ENCODE measurements at regions not wholly inside any gene's neighbourhood (a gene's known extent, or its start where the extent isn't known, plus 50 kb on each side); places are given as distances from the start of the nearest gene placed in this dataset.

DNA sequence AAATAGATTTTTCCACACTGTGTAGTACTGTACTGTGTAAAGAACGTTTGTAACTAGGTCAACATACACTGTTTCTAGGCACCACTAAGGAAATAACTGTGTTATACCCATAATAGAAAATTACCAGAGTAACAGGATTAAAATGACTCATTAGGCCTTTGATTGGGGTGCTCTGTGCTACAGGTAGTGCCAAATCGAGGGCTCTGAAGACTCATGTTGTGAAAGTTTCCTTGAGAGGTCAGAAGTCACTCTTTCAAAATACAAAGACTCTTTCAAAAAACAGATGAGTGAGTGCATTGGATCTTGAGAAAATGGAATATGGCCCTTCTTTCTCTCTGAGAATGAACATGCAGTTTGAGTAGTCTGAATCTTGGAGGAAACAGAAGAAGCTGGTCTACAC lies 143.0 kb downstream of the MRPL39 start:
- H3K4me2 ChIP-seq, result no peak overlapping the region
- no peak overlapping the region for H3K27ac ChIP-seq
- TF ChIP-seq PBX3 (IDR thresholded peaks at IDR 0.05) (no peak), FOSB (CRISPR knock-in tag; IDR thresholded peaks at IDR 0.05) (no peak), JUN (IDR thresholded peaks at IDR 0.05) (no peak)
- TF ChIP-seq, protein P1, sequence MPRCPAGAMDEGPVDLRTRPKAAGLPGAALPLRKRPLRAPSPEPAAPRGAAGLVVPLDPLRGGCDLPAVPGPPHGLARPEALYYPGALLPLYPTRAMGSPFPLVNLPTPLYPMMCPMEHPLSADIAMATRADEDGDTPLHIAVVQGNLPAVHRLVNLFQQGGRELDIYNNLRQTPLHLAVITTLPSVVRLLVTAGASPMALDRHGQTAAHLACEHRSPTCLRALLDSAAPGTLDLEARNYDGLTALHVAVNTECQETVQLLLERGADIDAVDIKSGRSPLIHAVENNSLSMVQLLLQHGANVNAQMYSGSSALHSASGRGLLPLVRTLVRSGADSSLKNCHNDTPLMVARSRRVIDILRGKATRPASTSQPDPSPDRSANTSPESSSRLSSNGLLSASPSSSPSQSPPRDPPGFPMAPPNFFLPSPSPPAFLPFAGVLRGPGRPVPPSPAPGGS (IDR thresholded peaks at IDR 0.05), result no peak
- no peak overlapping the region for H3K4me3 ChIP-seq
- H3K9me3 ChIP-seq, result no peaks in the 10 kb centered on the region
- FAIRE-seq (no peak), DNase-seq (ENCODE audit: low read depth in 1 of 2, low spot score in 1 of 2) (no peak), ATAC-seq (no peak)
- CTCF ChIA-PET, result no interaction called here
- POLR2A ChIA-PET, result no interaction called here
- no peaks in the 10 kb centered on the region for H3K4me1 ChIP-seq
- WGBS (ENCODE audit: missing lambda C conversion rate), result 0% methylated on average over 2 of the region's 2 CpGs

GRCh38 chr21:25462517-25462971 lies 144.7 kb downstream of the MRPL39 start:
- DNase-seq (ENCODE audit: low read depth in 1 of 2, low spot score in 1 of 2) (no peak), FAIRE-seq (no peak), ATAC-seq (no peak)
- no peaks in the 10 kb centered on the region for H3K4me1 ChIP-seq
- TF ChIP-seq ESRRA (IDR thresholded peaks at IDR 0.05; ENCODE audit: borderline replicate concordance, low read length) (no peak), CEBPB (IDR thresholded peaks at IDR 0.05) (no peak), GATA3 (IDR thresholded peaks at IDR 0.05; ENCODE audit: borderline replicate concordance) (no peak), RFX5 (IDR thresholded peaks at IDR 0.05) (no peak)
- H3K4me3 ChIP-seq, result no peak overlapping the region
- CTCF ChIA-PET, result no interaction called here
- no peak overlapping the region for H3K4me2 ChIP-seq
- H3K9me3 ChIP-seq, result no peaks in the 10 kb centered on the region
- no peak overlapping the region for H3K27ac ChIP-seq
- 1% methylated on average over 5 of the region's 5 CpGs for WGBS (ENCODE audit: missing lambda C conversion rate)
- POLR2A ChIA-PET, result no interaction called here

DNA sequence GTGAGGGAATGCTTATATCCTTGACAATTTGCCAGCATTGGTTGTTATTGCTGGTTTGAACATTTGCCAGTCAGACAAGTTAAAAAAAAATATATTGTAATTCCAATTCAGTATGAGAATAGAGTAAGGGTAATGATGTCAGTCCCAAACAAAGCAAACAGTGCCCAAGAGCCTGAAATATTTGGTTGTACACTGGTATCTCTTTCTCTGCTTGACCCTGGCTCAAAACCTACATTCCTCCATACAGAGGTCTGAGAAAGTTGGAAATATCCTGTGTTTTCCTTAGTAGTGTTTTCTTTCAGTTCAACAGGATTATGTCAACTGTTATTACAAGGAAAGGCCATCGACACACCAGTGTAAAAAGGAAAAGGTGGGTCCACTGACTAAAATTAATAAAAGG lies 145.6 kb downstream of the MRPL39 start:
- Histone ChIP-seq H3K4me1 (no peaks in the 10 kb centered on the region), H3K4me2 (no peak overlapping the region), H3K27ac (no peak overlapping the region), H3K9me3 (no peaks in the 10 kb centered on the region), H3K4me3 (no peak overlapping the region)
- FAIRE-seq (no peak), ATAC-seq (no peak), DNase-seq (ENCODE audit: low read depth in 1 of 2, low spot score in 1 of 2) (no peak)
- CTCF ChIA-PET, result no interaction called here
- TF ChIP-seq ZFP36 (IDR thresholded peaks at IDR 0.05; ENCODE audit: borderline replicate concordance, partially characterized antibody), result no peak
- no peak for TF ChIP-seq FOXS1 (CRISPR knock-in tag; IDR thresholded peaks at IDR 0.05)
- no peak for TF ChIP-seq CEBPB (IDR thresholded peaks at IDR 0.05)
- TF ChIP-seq EP300 (IDR thresholded peaks at IDR 0.05), result no peak
- no peak for TF ChIP-seq HOXB5 (CRISPR knock-in tag; IDR thresholded peaks at IDR 0.05)
- TF ChIP-seq PHF8 (IDR thresholded peaks at IDR 0.05; ENCODE audit: borderline replicate concordance, low read depth), result no peak
- no peak for TF ChIP-seq ZNF302 (CRISPR knock-in tag; IDR thresholded peaks at IDR 0.05)
- no peak for TF ChIP-seq JUNB (IDR thresholded peaks at IDR 0.05)
- no peak for TF ChIP-seq RCOR1 (IDR thresholded peaks at IDR 0.05; ENCODE audit: low read depth, low read length)
- TF ChIP-seq BHLHE40 (IDR thresholded peaks at IDR 0.05; ENCODE audit: low read depth, low read length), result no peak
- no peak for TF ChIP-seq USF2 (IDR thresholded peaks at IDR 0.05)
- no peak for TF ChIP-seq GATA3 (IDR thresholded peaks at IDR 0.05; ENCODE audit: borderline replicate concordance)
- TF ChIP-seq MAZ (IDR thresholded peaks at IDR 0.05; ENCODE audit: borderline replicate concordance, low read depth, low read length), result no peak
- no peak for TF ChIP-seq EHF (CRISPR knock-in tag; IDR thresholded peaks at IDR 0.05)
- TF ChIP-seq, protein P2, sequence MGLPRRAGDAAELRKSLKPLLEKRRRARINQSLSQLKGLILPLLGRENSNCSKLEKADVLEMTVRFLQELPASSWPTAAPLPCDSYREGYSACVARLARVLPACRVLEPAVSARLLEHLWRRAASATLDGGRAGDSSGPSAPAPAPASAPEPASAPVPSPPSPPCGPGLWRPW (IDR thresholded peaks at IDR 0.05), result no peak
- no peak for TF ChIP-seq POLR2A (IDR thresholded peaks at IDR 0.05; ENCODE audit: low read length)
- no peak for TF ChIP-seq FOSL2 (IDR thresholded peaks at IDR 0.05)
- no peak for TF ChIP-seq FOSL2 (CRISPR knock-in tag; IDR thresholded peaks at IDR 0.05)
- TF ChIP-seq CHD2 (IDR thresholded peaks at IDR 0.05; ENCODE audit: low read length, partially characterized antibody), result no peak
- no peak for TF ChIP-seq ATOH8 (CRISPR knock-in tag; IDR thresholded peaks at IDR 0.05; ENCODE audit: low read depth)
- WGBS (ENCODE audit: missing lambda C conversion rate), result 0% methylated on average over 1 of the region's 1 CpG
- POLR2A ChIA-PET, result no interaction called here

Data from A549 (cell line).